Glutamatergic neuron (in vitro differentiated cells): ENCODE measurements at regions not wholly inside any gene's neighbourhood (a gene's known extent, or its start where the extent isn't known, plus 50 kb on each side); places are given as distances from the start of the nearest gene placed in this dataset.
A peak's percentile ranks its signal among the peaks of the same experiment; 100 is the strongest.

Source experiments
- DNase-seq: peaks from one replicate; pipeline ENCODE4 v3.0.0; 2022
- H3K27ac Mint-ChIP-seq: one replicate; pipeline ENCODE4 v1.8.0; 2020; ENCODE audit warnings: mild to moderate bottlenecking, mixed read lengths, inconsistent platforms; ENCODE audit not compliant: unreplicated experiment
- H3K27me3 Mint-ChIP-seq: one replicate; pipeline ENCODE4 v1.8.0; 2020; ENCODE audit warnings: mild to moderate bottlenecking, moderate library complexity, mixed read lengths, inconsistent platforms; ENCODE audit not compliant: unreplicated experiment
- H3K36me3 Mint-ChIP-seq: one replicate; pipeline ENCODE4 v1.8.0; 2020; ENCODE audit warnings: mild to moderate bottlenecking, mixed read lengths, inconsistent platforms; ENCODE audit not compliant: unreplicated experiment
- H3K4me1 Mint-ChIP-seq: one replicate; pipeline ENCODE4 v1.8.0; 2020; ENCODE audit warnings: mild to moderate bottlenecking, low read depth, mixed read lengths, inconsistent platforms; ENCODE audit not compliant: unreplicated experiment
- H3K4me3 Mint-ChIP-seq: one replicate; pipeline ENCODE4 v1.8.0; 2020; ENCODE audit warnings: mild to moderate bottlenecking, mixed read lengths, inconsistent platforms; ENCODE audit not compliant: unreplicated experiment
- H3K9me3 Mint-ChIP-seq: one replicate; pipeline ENCODE4 v1.8.0; 2020; ENCODE audit warnings: mild to moderate bottlenecking, moderate library complexity, mixed read lengths, inconsistent platforms; ENCODE audit not compliant: unreplicated experiment
- CTCF ChIP-seq: fragments of 200-600 bp; sonication (generic); IDR thresholded peaks from one replicate; pipeline ENCODE4 v1.5.0; 2021; ENCODE audit not compliant: partially characterized antibody, unreplicated experiment

DNA sequence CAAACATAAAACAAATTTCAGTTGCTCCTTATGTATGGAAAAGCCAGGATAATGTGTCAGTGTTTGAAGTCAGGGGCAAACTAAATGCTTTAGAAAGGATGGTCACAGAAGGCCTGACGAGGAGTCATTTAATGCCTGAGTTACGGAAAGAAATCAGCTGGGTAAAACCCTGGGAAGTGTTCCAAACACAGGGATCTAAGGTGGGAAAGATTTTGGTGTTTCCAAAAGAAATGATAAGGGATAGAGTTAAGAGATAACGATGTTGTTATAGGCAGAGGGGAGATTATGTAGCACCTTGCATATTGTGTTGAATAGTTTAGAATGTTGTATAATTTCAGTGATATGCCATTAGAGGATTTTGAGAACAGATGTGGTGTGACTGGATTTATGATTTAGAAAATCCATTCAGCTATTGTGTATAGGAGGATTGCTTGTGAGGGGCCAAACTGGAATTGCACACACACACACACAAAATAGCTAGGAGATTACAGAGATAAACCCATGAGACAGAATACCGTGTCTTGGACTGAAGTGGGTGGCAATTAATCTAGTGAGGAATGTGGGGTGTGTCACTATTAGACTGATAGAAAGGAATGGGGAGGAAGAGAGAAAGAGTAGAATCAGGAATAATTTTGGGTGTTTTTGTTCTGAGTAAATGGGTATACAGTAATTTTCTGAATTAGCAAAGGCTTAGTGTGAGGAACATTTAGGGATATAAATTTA is 274.2 kb upstream of the DAB2 start:
- Mint-ChIP-seq H3K4me3 (no peak overlapping the region), H3K9me3 (no peaks in the 10 kb centered on the region), H3K27ac (no peak overlapping the region), H3K27me3 (no peaks in the 10 kb centered on the region), H3K36me3 (no peaks in the 10 kb centered on the region), H3K4me1 (no peaks in the 10 kb centered on the region)
- DNase-seq = no peak
- TF ChIP-seq CTCF = no peak

DNA sequence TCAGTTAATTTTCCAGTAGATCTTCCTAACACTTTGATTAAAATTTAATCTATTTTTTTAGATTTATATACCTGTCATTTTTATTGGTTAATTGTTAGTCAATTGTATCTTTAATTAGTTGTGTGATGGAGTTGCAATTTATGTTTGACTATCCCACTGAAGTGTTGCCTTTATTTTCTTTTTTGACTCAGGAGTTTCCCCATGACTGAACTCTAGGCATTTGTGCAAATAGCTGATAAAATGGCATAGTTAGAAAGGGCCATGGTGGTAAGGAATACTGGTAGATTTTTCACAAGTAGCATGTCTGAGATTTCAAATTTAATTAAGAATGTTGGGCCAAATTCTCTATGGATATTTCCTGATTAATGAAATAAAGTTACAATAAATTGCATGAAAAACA is 273.1 kb upstream of the DAB2 start:
- no peaks in the 10 kb centered on the region for H3K27me3 Mint-ChIP-seq
- no peak for TF ChIP-seq CTCF
- no peaks in the 10 kb centered on the region for H3K9me3 Mint-ChIP-seq
- H3K36me3 Mint-ChIP-seq = no peaks in the 10 kb centered on the region
- no peaks in the 10 kb centered on the region for H3K4me1 Mint-ChIP-seq
- no peak overlapping the region for H3K27ac Mint-ChIP-seq
- H3K4me3 Mint-ChIP-seq = no peak overlapping the region
- DNase-seq = no peak

DNA sequence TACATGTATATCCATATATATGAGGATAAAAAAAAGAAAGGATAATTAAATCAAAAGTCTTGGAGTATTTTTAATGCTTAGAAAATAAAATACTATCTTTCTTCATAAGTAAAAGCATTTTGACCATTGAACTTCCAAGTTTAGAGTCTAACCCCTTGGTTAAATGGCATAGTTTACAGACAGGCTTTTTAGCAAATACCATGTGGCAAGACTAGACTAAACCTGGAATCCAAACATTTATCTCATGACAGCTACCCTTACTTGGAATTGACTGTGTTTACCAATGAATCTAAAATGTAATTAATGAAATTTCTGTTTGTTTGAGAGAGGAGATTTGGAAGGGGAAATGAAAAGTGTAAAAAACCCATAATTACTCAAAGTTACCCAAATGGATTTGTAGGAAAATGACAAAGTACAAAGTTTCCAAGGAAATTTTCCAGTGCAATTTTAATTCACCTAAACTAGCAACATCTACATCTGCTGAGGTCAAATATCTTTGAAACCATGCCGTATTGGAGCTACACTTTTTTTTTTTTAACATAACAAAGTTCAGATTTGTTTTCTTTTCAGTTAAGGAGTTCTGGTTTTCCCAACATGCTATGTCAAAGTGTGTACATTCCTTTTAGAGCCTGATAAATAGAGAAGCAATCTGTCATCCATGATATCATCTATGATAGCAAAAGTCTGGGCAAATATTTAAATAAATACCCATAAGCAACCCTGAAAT is 272.1 kb upstream of the DAB2 start:
- Mint-ChIP-seq H3K27ac (no peak overlapping the region), H3K27me3 (no peaks in the 10 kb centered on the region), H3K9me3 (no peaks in the 10 kb centered on the region), H3K36me3 (no peaks in the 10 kb centered on the region), H3K4me3 (no peak overlapping the region), H3K4me1 (no peaks in the 10 kb centered on the region)
- no peak for TF ChIP-seq CTCF
- DNase-seq = no peak

- no peaks in the 10 kb centered on the region for H3K36me3 Mint-ChIP-seq
- no peak overlapping the region for H3K4me3 Mint-ChIP-seq
- H3K27ac Mint-ChIP-seq = no peak overlapping the region
- no peaks in the 10 kb centered on the region for H3K9me3 Mint-ChIP-seq
- peak; percentile 14 for TF ChIP-seq CTCF
- H3K4me1 Mint-ChIP-seq = no peaks in the 10 kb centered on the region
- DNase-seq = no peak
- no peaks in the 10 kb centered on the region for H3K27me3 Mint-ChIP-seq
These were observed 267.2 kb upstream of the DAB2 start for GRCh38 chr5:39691993-39692392.

GRCh38 chr5:39691136-39691535 is 266.4 kb upstream of the DAB2 start:
- Mint-ChIP-seq H3K27me3 (no peaks in the 10 kb centered on the region), H3K36me3 (no peaks in the 10 kb centered on the region), H3K27ac (no peak overlapping the region), H3K4me3 (no peak overlapping the region), H3K4me1 (no peaks in the 10 kb centered on the region), H3K9me3 (no peaks in the 10 kb centered on the region)
- no peak for DNase-seq
- no peak for TF ChIP-seq CTCF
